ENCODE measurements at regions not wholly inside any gene's neighbourhood (a gene's known extent, or its start where the extent isn't known, plus 50 kb on each side); places are given as distances from the start of the nearest gene placed in this dataset.

DNA sequence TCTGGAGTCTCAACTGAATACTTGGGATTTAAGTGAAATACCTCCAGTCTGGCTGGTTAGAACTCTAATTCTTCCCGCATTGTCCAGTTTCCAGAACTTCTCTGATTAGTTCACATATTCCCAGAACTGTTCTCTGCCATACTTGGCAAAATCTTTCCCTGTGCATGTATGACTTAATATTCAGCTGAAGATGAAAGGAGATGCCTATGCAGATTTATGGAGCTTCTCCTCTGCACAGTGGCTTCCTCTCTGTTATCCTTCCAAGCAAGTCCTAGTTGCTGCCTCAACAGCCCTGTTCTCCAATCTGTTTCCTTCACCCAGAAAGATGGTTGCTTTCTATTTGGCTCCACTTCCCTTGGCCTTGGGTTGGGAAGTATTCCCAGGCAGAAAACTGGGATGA is 155.4 kb upstream of the GATA6 start:
- H3K4me3 ChIP-seq (ENCODE audit: low read length in 2 of 2), result no peak overlapping the region
- H3K4me2 ChIP-seq (ENCODE audit: insufficient read depth, low read length, poor library complexity, severe bottlenecking), result no peak overlapping the region
- H3K4me1 ChIP-seq (ENCODE audit: control insufficient read depth in 2 of 2, insufficient read depth in 1 of 2, low read depth in 1 of 2, low read length in 2 of 2), result no peaks in the 10 kb centered on the region
- H4K8ac ChIP-seq (ENCODE audit: low read depth, low read length), result no peak overlapping the region
- H3K27me3 ChIP-seq (ENCODE audit: control insufficient read depth in 3 of 3, insufficient read depth in 3 of 3, low read depth in 1 of 3, low read length in 3 of 3), result no peaks in the 10 kb centered on the region
- no peak overlapping the region for H3K27ac ChIP-seq (replicated peaks; ENCODE audit: low read length)
- DNase-seq (ENCODE audit: low spot score), result no peak
- no peak overlapping the region for H3K18ac ChIP-seq (ENCODE audit: low read length)
- H4K91ac ChIP-seq (ENCODE audit: low read depth, low read length, poor library complexity), result no peak overlapping the region
- H2AK5ac ChIP-seq (ENCODE audit: low read depth, low read length), result no peak overlapping the region
- WGBS, 2 donors (ENCODE audit: extremely low coverage in 2 of 2, insufficient read length in 2 of 2, insufficient replicate concordance in 1 of 2), result no CpG with 5 or more reads among the region's 1 CpG
- H3K9ac ChIP-seq (ENCODE audit: low read depth, low read length, poor library complexity), result no peak overlapping the region
- H3K36me3 ChIP-seq (replicated peaks in 1 of 2; ENCODE audit: control insufficient read depth in 2 of 2, insufficient read depth in 2 of 2, low read length in 2 of 2), result no peaks in the 10 kb centered on the region
- no peak overlapping the region for H2BK5ac ChIP-seq (ENCODE audit: low read length)
- no peak overlapping the region for H2BK120ac ChIP-seq (ENCODE audit: low read depth, low read length)
- no peaks in the 10 kb centered on the region for H3K79me1 ChIP-seq (ENCODE audit: low read depth, low read length)
- H3K14ac ChIP-seq (ENCODE audit: low read length), result no peak overlapping the region
- H2AFZ ChIP-seq (ENCODE audit: low read length), result no peak overlapping the region
- no peak overlapping the region for H3K4ac ChIP-seq (ENCODE audit: low read length)
- H3K23ac ChIP-seq (ENCODE audit: low read depth, low read length, poor library complexity), result no peak overlapping the region
- H2BK12ac ChIP-seq (ENCODE audit: low read length), result no peak overlapping the region
- peaks cover 0 to 1% of the 10 kb centered on the region in 2 donors for H3K9me3 ChIP-seq (replicated peaks in 1 of 2; ENCODE audit: control insufficient read depth in 2 of 2, insufficient read depth in 1 of 2, low read depth in 1 of 2, low read length in 2 of 2)
- no peak overlapping the region for H2BK15ac ChIP-seq (ENCODE audit: low read length)

DNA sequence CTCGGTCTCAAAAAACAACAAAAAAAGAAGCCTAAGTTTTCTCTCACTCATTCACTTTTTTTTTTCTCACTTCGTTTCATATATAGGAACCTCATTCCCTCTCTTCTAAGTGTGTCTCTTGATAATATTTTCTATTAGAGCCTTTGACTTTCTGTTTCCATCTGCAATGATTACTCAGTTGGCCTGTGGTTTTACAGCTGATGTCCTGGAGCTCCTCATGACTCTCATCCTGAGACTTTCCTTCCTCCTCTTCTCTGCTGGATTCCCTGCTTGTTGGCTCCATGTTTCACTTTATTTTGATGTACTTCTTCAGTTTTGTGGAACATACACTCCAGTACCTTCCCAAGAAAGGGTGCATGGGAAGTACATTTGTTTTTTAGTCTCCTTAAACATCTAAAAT is 154.2 kb upstream of the GATA6 start:
- H2BK12ac ChIP-seq (ENCODE audit: low read length), result no peak overlapping the region
- no peak for DNase-seq (ENCODE audit: low spot score)
- no peak overlapping the region for H3K14ac ChIP-seq (ENCODE audit: low read length)
- H3K4me3 ChIP-seq (ENCODE audit: low read length in 2 of 2), result no peak overlapping the region
- H3K79me1 ChIP-seq (ENCODE audit: low read depth, low read length), result no peaks in the 10 kb centered on the region
- no peak overlapping the region for H2AK5ac ChIP-seq (ENCODE audit: low read depth, low read length)
- no CpG with 5 or more reads among the region's 2 CpGs for WGBS, 2 donors (ENCODE audit: extremely low coverage in 2 of 2, insufficient read length in 2 of 2, insufficient replicate concordance in 1 of 2)
- no peak overlapping the region for H3K4ac ChIP-seq (ENCODE audit: low read length)
- H2BK120ac ChIP-seq (ENCODE audit: low read depth, low read length), result no peak overlapping the region
- H3K36me3 ChIP-seq (replicated peaks in 1 of 2; ENCODE audit: control insufficient read depth in 2 of 2, insufficient read depth in 2 of 2, low read length in 2 of 2), result no peaks in the 10 kb centered on the region
- no peaks in the 10 kb centered on the region for H3K4me1 ChIP-seq (ENCODE audit: control insufficient read depth in 2 of 2, insufficient read depth in 1 of 2, low read depth in 1 of 2, low read length in 2 of 2)
- no peak overlapping the region for H3K9ac ChIP-seq (ENCODE audit: low read depth, low read length, poor library complexity)
- no peak overlapping the region for H3K18ac ChIP-seq (ENCODE audit: low read length)
- H3K4me2 ChIP-seq (ENCODE audit: insufficient read depth, low read length, poor library complexity, severe bottlenecking), result no peak overlapping the region
- no peak overlapping the region for H4K8ac ChIP-seq (ENCODE audit: low read depth, low read length)
- peaks cover 0 to 1% of the 10 kb centered on the region in 2 donors for H3K9me3 ChIP-seq (replicated peaks in 1 of 2; ENCODE audit: control insufficient read depth in 2 of 2, insufficient read depth in 1 of 2, low read depth in 1 of 2, low read length in 2 of 2)
- H3K23ac ChIP-seq (ENCODE audit: low read depth, low read length, poor library complexity), result no peak overlapping the region
- no peak overlapping the region for H2BK5ac ChIP-seq (ENCODE audit: low read length)
- H2AFZ ChIP-seq (ENCODE audit: low read length), result no peak overlapping the region
- H2BK15ac ChIP-seq (ENCODE audit: low read length), result no peak overlapping the region
- H4K91ac ChIP-seq (ENCODE audit: low read depth, low read length, poor library complexity), result no peak overlapping the region
- no peak overlapping the region for H3K27ac ChIP-seq (replicated peaks; ENCODE audit: low read length)
- no peaks in the 10 kb centered on the region for H3K27me3 ChIP-seq (ENCODE audit: control insufficient read depth in 3 of 3, insufficient read depth in 3 of 3, low read depth in 1 of 3, low read length in 3 of 3)

DNA sequence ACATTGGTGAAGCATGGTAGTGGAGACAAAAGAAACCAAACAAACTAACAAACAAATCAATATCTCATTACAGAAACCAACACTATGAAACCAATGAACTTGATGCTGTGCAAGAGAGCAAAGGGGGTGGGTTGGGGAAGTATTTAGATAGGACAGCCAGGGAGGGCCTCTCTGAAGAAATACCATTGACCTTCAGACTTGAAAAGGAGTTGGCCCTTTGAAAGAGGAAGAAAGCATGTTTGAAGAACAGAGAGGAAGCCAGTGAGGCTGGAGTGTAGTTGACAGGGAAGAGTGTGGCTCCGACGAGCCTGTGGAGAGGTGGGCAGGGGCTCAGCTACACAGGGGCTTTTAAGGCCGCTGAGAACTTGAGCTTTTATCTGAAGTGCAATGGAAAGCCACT is 151.0 kb upstream of the GATA6 start:
- H3K4me3 ChIP-seq (ENCODE audit: low read length in 2 of 2), result no peak overlapping the region
- no peak overlapping the region for H2AFZ ChIP-seq (ENCODE audit: low read length)
- H2BK120ac ChIP-seq (ENCODE audit: low read depth, low read length), result no peak overlapping the region
- no peak overlapping the region for H2BK5ac ChIP-seq (ENCODE audit: low read length)
- no peak for DNase-seq (ENCODE audit: low spot score)
- H3K27me3 ChIP-seq (ENCODE audit: control insufficient read depth in 3 of 3, insufficient read depth in 3 of 3, low read depth in 1 of 3, low read length in 3 of 3), result no peaks in the 10 kb centered on the region
- H3K18ac ChIP-seq (ENCODE audit: low read length), result no peak overlapping the region
- H2BK15ac ChIP-seq (ENCODE audit: low read length), result no peak overlapping the region
- no peak overlapping the region for H4K8ac ChIP-seq (ENCODE audit: low read depth, low read length)
- H4K91ac ChIP-seq (ENCODE audit: low read depth, low read length, poor library complexity), result no peak overlapping the region
- H3K9me3 ChIP-seq (replicated peaks in 1 of 2; ENCODE audit: control insufficient read depth in 2 of 2, insufficient read depth in 1 of 2, low read depth in 1 of 2, low read length in 2 of 2), result no peaks in the 10 kb centered on the region
- H3K27ac ChIP-seq (replicated peaks; ENCODE audit: low read length), result no peak overlapping the region
- no peak overlapping the region for H3K4ac ChIP-seq (ENCODE audit: low read length)
- H3K4me2 ChIP-seq (ENCODE audit: insufficient read depth, low read length, poor library complexity, severe bottlenecking), result no peak overlapping the region
- no CpG with 5 or more reads among the region's 3 CpGs for WGBS, 2 donors (ENCODE audit: extremely low coverage in 2 of 2, insufficient read length in 2 of 2, insufficient replicate concordance in 1 of 2)
- H3K79me1 ChIP-seq (ENCODE audit: low read depth, low read length), result no peaks in the 10 kb centered on the region
- H3K36me3 ChIP-seq (replicated peaks in 1 of 2; ENCODE audit: control insufficient read depth in 2 of 2, insufficient read depth in 2 of 2, low read length in 2 of 2), result no peaks in the 10 kb centered on the region
- no peak overlapping the region for H3K14ac ChIP-seq (ENCODE audit: low read length)
- H2AK5ac ChIP-seq (ENCODE audit: low read depth, low read length), result no peak overlapping the region
- peaks cover 0 to 2% of the 10 kb centered on the region in 2 donors for H3K4me1 ChIP-seq (ENCODE audit: control insufficient read depth in 2 of 2, insufficient read depth in 1 of 2, low read depth in 1 of 2, low read length in 2 of 2)
- no peak overlapping the region for H3K23ac ChIP-seq (ENCODE audit: low read depth, low read length, poor library complexity)
- no peak overlapping the region for H3K9ac ChIP-seq (ENCODE audit: low read depth, low read length, poor library complexity)
- H2BK12ac ChIP-seq (ENCODE audit: low read length), result no peak overlapping the region

DNA sequence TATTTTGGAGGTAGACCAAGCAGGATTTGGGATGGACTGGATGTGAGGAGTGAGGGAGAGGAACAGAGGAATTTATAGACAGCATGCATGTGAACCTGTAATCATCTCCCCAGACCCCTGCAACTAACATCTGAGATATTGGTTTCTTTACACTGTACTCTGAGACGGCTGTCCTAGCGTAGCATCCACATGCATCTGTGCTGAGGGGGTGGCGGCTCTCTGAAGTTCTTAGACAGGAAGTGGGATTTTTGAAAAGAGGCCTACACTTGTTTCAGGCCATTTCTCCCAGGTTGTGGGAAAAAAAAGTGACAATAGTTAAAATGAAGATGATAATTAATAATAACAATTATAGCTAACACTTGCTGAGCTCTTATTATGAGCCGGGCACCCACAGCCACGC is 150.2 kb upstream of the GATA6 start:
- Histone ChIP-seq H3K36me3 (replicated peaks in 1 of 2; ENCODE audit: control insufficient read depth in 2 of 2, insufficient read depth in 2 of 2, low read length in 2 of 2) (no peaks in the 10 kb centered on the region), H4K8ac (ENCODE audit: low read depth, low read length) (no peak overlapping the region), H2AK5ac (ENCODE audit: low read depth, low read length) (no peak overlapping the region), H3K9ac (ENCODE audit: low read depth, low read length, poor library complexity) (no peak overlapping the region), H3K4me2 (ENCODE audit: insufficient read depth, low read length, poor library complexity, severe bottlenecking) (no peak overlapping the region), H3K14ac (ENCODE audit: low read length) (no peak overlapping the region), H3K4ac (ENCODE audit: low read length) (no peak overlapping the region), H4K91ac (ENCODE audit: low read depth, low read length, poor library complexity) (no peak overlapping the region), H3K4me1 (ENCODE audit: control insufficient read depth in 2 of 2, insufficient read depth in 1 of 2, low read depth in 1 of 2, low read length in 2 of 2) (peaks cover 0 to 2% of the 10 kb centered on the region in 2 donors), H2BK120ac (ENCODE audit: low read depth, low read length) (no peak overlapping the region), H2BK12ac (ENCODE audit: low read length) (no peak overlapping the region), H3K4me3 (ENCODE audit: low read length in 2 of 2) (no peak overlapping the region), H3K79me1 (ENCODE audit: low read depth, low read length) (no peaks in the 10 kb centered on the region), H3K23ac (ENCODE audit: low read depth, low read length, poor library complexity) (no peak overlapping the region), H2AFZ (ENCODE audit: low read length) (no peak overlapping the region), H3K27ac (replicated peaks; ENCODE audit: low read length) (no peak overlapping the region), H3K18ac (ENCODE audit: low read length) (no peak overlapping the region), H2BK15ac (ENCODE audit: low read length) (no peak overlapping the region), H3K9me3 (replicated peaks in 1 of 2; ENCODE audit: control insufficient read depth in 2 of 2, insufficient read depth in 1 of 2, low read depth in 1 of 2, low read length in 2 of 2) (no peaks in the 10 kb centered on the region), H3K27me3 (ENCODE audit: control insufficient read depth in 3 of 3, insufficient read depth in 3 of 3, low read depth in 1 of 3, low read length in 3 of 3) (no peaks in the 10 kb centered on the region), H2BK5ac (ENCODE audit: low read length) (no peak overlapping the region)
- no CpG with 5 or more reads among the region's 5 CpGs for WGBS, 2 donors (ENCODE audit: extremely low coverage in 2 of 2, insufficient read length in 2 of 2, insufficient replicate concordance in 1 of 2)
- DNase-seq (ENCODE audit: low spot score), result no peak

All from neuronal stem cell (in vitro differentiated cells).